Forelimb muscle (tissue), 1 donor: ENCODE measurements at regions not wholly inside any gene's neighbourhood (a gene's known extent, or its start where the extent isn't known, plus 50 kb on each side); places are given as distances from the start of the nearest gene placed in this dataset.

Source experiments
- DNase-seq: peaks from one replicate; pipeline ENCODE4 v3.0.0-alpha.2; 2013; ENCODE audit warnings: low read depth

DNA sequence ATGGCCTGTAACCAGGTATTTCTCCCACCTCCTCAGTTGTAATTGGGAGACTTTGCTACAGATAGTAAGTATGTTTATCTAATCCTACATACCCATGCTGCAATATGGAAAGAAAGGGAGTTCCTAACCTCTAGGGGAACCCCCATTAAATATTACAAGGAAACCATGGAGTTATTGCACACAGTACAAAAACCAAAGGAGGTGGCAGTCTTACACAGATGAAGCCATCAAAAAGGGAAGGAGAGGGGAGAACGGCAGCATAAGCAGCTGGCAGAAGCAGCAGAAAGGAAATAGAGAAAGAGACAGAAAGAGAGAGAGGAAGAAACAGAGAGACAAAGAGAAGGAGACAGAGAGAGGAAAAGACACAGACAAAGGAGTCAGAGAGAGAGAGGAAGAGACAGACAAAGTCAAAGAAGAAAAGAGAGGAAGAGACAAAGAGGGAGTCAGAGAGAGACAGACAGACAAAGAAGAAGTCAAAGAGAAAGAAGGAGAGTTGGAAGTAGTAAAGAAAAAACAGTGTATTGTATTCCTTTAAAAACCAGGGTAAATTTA, 142.9 kb downstream of the FASLG start:
- DNase-seq, result no peak

DNA sequence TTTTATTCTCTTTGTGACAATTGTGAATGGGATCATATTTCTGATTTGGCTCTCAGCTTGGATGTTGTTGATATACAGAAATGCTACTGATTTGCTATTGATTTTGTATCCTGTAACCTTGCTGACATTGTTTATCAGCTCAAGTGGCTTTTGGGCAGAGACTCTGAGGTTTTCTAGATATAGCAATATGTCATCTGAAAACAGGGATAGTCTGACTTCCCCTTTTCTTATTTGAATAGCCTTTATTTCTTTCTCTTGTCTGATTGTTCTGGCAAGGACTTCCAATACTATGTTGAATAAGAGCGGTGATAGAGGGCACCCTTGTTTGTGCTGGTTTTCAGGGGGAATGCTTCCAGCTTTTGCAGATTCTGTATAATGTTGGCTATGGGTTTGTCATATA, 150.8 kb downstream of the FASLG start:
- DNase-seq, result no peak

DNA sequence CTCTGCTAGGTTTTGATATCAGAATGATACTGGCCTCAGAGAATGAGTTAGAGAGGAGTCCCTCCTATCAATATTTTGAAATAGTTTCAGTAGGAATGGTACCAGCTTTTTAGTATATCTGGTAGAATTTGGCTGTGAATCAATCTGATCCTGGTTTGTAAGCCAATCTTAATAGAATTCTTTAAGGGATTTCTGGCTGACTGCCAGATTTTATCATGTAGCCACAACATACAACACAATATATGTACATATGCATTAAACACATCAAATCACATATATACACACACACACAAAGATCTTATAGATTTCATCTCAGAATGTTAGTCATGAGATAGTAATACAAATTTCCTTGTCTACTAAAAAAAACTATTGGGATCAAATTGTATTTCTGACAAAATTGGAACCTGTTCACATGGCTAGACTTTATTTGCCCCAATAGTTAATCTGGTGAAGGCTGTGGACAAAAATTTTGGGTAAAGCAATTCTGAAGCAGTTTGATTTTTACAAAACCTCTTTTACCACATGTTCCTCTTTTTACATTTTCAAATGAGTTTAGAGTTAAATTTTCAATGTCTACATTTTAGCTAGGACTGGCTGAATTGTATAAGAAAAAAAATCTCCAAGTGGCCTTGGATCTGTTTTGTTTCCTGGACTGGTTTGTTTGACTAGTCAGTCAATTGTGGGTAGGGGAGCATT, 151.7 kb downstream of the FASLG start:
- no peak for DNase-seq

DNA sequence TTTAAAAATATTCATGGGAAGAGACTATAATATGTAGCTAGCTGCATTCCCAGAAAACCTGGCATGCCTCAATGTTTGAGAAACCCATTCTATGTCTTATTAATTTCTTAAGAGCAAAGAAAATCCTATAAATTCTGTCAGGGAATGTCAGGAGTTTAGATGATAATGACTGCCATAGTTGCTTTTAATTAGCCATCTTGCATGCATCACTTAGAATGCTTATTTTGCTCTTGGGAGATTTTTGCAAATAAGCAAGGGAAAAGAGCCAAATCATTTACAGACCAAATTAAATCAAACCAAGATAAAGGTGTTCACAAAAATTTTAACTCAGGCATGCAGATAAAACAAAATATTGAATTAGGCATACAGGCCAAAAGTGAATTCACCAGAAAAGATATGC, 152.8 kb downstream of the FASLG start:
- DNase-seq, result no peak

DNA sequence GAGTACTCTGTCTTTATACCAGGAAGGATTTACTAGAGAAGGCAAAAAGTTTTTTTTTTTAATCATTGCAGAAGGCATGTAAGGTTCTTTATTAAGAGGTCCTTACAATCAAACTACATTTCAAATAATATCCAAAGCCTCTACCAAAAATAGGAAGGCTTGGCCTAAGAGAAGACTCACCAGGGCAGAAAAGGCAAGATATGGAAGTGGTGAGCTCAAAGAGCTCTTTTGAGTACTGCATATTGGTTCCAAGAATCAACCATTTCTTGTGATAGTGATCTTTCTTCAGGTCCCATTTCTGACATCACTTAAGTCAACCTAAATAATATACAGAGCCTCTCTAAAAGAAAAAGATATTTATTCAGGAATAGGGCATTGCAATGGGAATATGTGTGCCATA, 153.2 kb downstream of the FASLG start:
- DNase-seq, result no peak

DNA sequence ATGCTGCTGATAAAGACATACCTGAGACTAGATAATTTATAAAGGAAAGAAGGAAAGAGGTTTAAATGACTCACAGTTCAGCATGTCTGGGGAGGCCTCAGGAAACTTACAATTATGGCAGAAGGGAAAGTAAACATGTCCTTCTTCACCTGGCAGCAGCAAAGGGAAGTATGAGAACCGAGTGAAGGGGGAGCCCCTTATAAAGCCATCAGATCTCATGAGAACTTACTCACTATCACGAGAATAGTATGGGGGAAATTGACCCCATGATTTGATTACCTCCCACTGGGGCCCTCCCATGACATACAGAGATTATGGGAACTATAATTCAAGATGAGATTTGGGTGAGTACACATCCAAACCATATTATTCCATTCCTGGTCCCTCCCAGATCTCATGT, 154.4 kb downstream of the FASLG start:
- DNase-seq, result no peak

DNA sequence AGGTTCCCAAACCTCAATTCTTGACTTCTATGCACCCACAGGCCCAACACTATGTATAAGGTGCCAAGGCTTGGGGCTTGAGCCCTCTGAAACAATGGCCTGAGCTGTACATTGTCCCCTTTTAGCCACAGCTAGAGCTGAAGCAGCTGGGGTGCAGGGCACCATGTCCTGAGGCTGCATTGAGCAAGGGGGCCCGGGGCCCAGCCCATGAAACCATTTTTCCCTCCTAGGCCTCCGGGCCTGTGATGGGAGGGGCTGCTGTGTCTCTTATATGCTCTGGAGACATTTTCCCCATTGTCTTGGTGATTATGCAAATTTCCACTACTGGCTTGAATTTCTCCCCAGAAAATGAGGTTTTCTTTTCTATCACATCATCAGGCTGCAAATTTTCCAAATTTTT, 155.5 kb downstream of the FASLG start:
- DNase-seq, result no peak

DNA sequence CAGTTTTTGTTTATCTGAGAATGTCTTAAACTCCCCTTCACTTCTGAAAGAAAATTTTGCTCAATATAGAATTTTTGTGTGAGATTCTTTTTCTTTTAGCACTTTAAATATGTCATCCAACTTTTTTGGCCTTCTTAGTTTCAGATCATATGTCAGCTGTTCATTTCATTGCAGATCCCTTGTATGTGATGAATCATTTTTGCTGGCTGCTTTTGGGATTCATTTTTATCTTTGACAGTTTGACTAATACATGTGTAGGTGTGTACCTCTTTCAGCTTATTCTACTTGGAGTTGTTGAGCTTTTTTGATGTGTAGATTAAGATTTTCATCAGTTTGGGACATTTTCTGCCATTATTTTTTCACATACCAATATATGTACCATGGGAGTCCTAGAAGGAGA, 156.8 kb downstream of the FASLG start:
- no peak for DNase-seq

DNA sequence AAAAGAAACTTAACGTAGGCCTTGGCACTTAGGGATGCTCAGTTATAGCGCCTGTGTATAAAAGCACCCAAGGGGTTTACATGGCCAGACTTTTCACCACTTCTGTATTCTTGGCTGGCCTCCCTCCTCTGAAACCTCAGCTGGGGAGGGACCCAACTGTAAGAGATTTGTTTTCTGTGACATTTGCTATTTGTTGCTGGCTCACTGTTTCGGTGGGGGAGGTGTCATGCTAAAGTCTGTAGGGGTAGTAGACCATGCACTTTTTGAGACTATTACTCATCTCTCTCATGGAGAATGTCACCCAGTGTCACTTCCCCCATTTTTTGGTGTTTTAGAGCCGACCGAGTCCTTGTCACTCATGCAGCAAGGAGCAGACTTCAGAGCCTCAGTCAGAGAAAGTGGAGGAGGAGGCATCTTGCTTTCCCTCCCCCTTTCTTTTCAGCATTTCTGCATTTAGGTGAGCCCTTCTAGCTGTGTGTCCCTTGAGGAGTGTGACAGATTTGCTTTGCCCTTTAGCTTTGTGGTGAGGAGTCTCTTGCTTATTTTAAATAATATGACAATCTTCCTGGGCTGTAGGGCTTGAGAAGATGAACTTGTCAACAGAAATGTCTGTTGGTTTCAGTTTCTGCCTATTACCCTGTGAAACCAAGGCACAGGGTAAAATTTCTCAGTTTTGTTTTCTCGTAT, 160.1 kb downstream of the FASLG start:
- DNase-seq, result no peak

DNA sequence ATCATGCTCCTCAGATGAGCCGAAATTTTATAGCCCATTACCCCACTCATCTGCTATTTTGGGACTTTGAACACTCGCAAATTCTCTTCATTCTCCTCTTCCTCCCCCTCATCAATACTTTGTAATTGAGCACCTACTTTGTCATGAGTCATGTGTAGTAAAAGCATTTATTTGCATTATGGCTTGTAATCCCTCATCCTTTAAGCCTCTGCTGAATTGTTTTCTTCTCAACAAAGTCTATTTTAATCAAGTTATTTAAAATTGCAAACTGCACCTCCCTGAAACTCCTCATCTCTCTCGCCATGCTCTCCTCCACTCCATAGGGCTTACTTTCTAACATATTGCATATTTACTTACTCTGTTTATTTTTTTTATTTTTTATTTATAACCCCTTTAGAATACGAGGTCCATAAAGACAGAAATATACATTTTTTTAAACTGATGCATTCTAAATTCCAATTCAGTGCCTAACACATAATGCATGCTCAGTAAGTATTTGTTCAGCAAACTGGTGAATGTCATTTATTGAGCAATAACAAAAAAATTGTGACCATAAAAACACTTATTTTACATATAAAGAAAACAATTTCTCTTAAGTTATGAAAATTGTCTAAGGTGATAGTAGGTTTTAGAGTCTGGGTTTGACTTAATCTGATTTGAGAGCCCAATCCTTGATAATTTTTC, 161.7 kb downstream of the FASLG start:
- no peak for DNase-seq

DNA sequence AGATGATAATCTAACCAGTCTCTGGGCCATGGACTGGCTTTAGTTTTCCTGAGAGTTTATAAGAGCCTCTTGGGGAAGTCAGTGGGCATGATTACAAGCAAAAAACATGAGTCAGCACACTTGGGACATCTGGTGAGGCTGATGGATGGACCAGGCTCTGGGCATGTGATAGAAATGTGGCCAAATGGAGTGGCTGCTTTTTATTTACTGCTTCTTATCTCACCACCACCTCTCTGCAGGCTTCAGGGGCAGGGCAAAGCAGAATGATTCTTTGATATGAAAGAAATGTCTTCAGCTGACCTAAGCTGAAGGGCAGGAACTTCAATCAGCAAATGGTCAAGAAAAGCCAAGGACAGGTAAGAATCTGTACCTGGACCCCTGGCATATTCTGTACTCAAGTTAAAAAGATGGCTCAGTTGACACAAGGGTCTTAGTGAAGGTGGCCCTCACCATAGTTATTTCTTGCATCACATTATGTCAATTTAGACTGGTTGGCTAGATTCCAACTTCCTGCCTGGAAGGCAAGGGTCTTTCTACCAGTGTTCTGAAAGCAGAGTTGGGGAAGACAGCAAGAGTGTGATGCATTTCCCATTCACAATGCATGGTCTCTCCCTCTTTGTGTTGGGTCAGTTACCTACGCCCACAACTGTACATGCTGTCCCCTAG, 162.8 kb downstream of the FASLG start:
- no peak for DNase-seq

DNA sequence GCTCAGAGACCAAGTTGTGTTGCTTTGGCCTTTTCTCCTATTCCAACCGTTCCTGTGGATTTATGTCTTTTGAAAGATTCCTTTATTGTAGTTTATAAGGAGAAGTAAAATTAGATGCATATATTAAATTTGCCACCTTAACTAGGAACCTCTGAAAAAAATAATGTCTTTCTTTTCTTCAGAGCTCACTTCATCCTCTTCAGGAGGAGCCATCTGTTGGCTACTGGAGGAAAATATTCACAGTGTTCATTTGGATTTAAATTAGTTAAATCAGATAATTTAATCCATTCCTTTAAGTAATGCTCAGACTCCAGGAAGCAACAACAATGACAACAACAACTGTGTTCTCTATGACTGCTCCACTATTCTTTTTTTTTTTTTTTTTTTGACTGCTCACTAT, 164.0 kb downstream of the FASLG start:
- no peak for DNase-seq

DNA sequence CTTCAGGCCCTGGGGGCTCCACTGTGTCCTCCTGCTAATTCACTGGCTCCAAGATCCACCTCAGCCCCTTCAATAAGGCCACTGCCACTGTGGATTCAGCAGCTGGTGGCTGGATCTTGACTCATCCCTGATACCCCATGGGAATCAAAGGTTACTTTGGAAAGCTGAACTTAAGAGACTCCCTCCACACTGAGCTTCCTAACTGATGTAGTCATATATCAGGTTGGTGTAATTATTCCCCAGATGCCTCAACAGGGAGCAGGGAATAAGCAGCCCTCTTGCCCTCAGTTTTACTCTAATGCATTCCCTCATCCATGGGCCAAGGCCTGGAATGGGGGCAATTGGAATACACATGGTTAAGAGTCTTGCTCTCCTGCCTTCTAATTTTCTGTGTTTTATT, 164.6 kb downstream of the FASLG start:
- no peak for DNase-seq

DNA sequence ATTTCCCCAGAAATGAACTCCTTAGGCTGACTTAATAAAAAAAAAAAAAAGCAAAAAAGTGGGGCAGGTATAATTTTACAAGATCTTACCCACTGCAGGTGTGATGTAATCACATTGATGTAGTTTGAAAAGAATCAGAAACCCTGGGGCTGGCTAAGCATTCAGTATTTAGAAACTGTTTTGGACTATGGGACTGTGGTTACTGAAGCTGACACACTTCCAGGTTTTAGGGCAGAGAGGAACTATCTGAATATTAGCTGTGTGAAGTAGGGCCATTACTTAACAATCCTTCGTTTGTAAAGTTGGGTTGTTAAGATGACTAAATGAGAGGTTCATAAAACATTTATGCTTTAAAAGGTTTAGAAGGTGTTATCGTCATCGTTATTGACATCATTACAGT, 165.3 kb downstream of the FASLG start:
- no peak for DNase-seq

DNA sequence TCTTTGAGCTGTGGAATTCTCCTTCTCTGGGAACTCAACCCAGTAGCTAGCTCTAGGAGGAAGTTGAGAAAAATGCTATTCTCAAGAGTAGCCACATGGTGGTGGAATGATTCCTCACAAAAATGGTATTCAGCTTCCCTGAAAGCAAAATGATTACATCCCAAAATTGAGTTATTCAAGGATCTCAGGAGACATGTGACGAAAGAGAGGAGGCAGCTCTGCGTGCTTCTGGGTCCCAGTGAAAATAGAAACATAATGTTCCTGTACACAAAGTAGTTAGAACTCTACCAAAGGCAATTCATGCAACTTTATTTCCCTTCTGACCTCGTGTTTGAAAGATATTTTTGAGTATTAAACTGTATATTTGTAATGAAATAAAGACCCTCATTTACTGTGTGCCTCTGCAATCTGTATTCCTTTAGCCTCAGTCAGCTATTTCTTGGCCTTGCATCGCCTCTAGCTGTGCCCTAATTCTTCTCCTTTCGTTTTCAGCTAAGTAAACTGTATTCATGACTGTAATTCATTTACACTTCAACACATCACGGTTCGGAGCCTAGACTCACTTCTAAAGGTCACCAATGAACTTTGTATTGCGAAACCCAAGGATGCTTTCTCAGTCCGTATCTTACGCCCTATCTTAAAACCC, 167.3 kb downstream of the FASLG start:
- DNase-seq, result peak; percentile 78

DNA sequence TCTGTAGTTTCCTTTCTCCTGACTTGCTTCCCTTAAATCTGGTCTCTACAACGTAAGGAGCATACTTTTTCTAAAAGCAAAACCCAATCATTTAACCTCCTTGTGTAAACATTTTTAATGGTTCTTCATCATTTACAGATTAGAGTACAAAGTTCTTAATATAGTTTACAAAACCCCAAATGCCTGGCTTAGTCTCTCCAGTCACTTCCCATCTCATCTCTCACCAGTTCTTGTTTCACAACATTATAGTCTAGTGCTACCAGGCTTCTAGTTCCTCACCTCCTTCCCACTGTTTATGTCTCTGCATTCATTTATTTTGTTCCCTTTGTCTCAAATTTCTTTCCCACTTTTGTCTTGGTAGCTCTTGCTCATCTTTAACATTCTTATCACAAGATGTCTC, 168.4 kb downstream of the FASLG start:
- no peak for DNase-seq

DNA sequence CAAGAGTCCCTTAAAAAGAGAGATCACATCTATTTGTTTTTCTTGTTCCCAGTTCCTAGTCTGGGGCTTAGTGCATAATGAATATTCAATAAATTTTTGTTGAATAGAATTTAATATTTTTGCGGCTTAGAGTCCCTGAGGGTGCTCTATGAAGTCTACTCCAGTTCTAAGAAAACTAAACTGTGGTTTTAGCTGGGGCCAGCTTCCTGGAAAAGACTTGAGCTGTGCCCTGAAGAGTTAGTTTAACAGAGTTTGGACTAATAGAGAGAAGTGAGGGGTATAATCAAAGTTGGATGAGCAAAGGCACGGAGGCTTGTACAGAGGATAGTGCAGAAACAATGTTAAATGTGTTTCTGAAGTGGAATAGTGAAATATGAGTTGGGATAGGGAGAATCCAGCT, 168.9 kb downstream of the FASLG start:
- no peak for DNase-seq

DNA sequence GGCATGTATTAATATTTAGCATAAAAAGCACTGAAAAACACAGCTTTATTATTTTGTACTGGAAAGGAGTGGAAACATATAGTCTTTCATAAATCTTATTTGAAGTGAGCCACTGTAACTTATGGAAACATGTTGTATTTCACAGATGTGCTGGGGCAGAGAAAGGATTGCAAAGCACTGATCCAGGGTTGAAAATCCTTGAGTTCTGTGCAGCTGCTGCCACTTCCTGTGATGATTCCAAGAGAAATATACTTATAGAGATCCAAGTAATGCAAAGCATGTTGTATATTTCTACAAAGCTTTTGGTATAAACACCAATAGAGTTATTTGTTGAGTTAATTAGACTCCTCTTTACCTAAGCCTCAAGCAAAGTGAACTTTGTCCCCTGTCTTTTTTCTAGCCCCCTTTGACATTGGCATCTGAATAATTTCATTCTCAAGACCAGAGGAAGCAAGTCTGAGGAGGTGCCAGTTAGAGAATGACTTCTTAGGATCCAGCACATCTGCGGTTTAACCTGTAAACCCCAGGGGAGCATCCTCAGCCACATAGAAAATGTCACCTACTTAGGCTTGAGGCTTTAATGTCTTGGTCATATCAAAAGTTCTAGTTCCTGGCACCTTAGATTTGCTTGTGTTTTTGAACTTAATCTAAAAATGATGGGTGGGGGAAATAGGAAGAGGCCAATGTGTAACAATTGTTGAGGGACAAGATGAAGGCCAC, 173.3 kb downstream of the FASLG start:
- DNase-seq, result no peak

DNA sequence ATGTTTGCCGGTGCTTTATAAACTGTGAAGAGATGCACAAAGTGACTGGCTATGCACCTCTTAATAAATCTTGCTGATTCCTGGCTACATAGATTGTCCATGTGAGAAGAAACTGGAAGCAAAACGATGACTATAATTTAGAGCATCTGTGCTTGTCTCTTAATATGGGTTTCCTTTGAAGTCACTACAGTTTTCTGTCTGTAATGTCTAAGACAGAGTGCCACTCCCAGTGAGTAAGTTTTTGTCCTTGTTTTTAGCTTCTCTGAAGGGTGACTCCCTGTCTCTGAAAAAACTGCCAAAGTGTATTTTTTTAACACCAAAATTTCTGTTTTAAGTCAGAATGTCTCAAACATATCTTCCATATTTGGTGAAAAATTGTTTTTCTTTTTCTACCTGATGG, 175.1 kb downstream of the FASLG start:
- DNase-seq, result no peak

DNA sequence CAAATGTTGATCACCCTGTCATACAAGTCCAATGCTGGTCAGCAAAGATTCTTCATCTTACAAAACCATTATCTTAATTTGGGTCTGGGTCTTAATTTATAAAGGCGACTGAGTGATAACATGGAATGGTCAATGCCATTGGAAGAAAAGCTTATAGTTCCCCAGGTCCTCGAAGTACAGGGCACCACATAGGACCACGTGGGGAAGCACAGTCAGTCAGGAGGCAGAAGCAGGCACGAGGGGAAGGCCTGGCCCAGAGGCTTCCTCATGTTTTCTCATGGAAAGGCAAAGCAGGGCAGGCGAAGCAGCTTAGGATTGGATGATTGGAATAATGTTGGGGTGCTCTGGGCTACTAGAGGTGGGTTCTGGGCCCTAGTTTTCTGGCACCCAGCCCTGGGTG, 175.7 kb downstream of the FASLG start:
- DNase-seq, result no peak

DNA sequence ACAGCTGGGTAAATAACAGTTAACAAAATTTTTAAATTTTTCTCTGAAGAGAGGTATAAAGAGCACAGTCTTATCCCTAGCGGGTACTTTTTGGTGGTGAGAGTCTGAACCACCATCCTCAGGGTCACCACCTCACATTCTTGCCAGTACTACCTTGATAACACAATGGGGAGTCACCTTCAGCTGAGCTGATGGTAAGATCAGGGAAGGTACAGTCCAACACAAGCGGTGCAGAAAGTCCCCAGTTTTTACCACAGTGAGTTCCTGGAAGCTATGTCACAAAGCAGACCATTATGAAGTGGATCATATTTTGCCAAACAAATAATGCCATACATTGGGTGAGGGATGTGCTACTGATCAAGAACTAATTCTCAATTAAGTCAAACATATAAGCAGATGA, 176.9 kb downstream of the FASLG start:
- DNase-seq, result no peak
